ENCODE measurements at regions not wholly inside any gene's neighbourhood (a gene's known extent, or its start where the extent isn't known, plus 50 kb on each side); places are given as distances from the start of the nearest gene placed in this dataset.
"Not testable (repeated sequence)": the region's sequence is repeated elsewhere in the genome, so short reads cannot be mapped to it uniquely, and the experiment has no call there.

GRCh38 chr20:11499101-11499634, 418.5 kb upstream of the BTBD3 start:
- no peak for DNase-seq (ENCODE audit: low read depth)
- no peak for TF ChIP-seq CTCF (IDR thresholded peaks at IDR 0.05; ENCODE audit: control insufficient read depth, extremely low read depth, insufficient read depth)
- no peak overlapping the region for H3K4me3 ChIP-seq (ENCODE audit: low read depth, low read length)

GRCh38 chr20:11502061-11502460, 415.6 kb upstream of the BTBD3 start:
- TF ChIP-seq CTCF (IDR thresholded peaks at IDR 0.05; ENCODE audit: control insufficient read depth, extremely low read depth, insufficient read depth) = no peak
- DNase-seq (ENCODE audit: low read depth) = no peak
- H3K4me3 ChIP-seq (ENCODE audit: low read depth, low read length) = no peak overlapping the region

GRCh38 chr20:11502671-11503070, 415.0 kb upstream of the BTBD3 start:
- no peak for DNase-seq (ENCODE audit: low read depth)
- TF ChIP-seq CTCF (IDR thresholded peaks at IDR 0.05; ENCODE audit: control insufficient read depth, extremely low read depth, insufficient read depth) = no peak
- H3K4me3 ChIP-seq (ENCODE audit: low read depth, low read length) = no peak overlapping the region

DNA sequence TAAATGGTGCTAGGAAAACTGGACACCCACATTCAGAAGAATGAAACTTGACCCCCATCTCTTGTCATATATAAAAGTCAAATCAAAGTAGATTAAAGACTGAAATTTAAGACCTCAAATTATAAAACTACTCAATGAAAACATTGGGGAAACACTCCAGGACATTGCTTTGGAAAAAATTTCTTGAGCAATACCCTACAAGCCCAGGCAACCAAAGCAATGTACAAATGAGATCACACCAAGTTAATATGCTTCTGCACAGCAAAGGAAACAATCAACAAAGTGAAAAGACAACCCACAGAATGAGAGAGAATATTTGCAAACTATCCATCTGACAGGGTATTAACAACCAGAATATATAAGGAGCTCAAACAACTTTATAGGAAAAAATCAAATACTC, 407.9 kb upstream of the BTBD3 start:
- TF ChIP-seq CTCF (IDR thresholded peaks at IDR 0.05; ENCODE audit: control insufficient read depth, extremely low read depth, insufficient read depth) = no peak
- DNase-seq (ENCODE audit: low read depth) = no peak
- H3K4me3 ChIP-seq (ENCODE audit: low read depth, low read length) = no peak overlapping the region

GRCh38 chr20:11511821-11512220, 405.9 kb upstream of the BTBD3 start:
- DNase-seq (ENCODE audit: low read depth) = no peak
- H3K4me3 ChIP-seq (ENCODE audit: low read depth, low read length) = no peak overlapping the region
- no peak for TF ChIP-seq CTCF (IDR thresholded peaks at IDR 0.05; ENCODE audit: control insufficient read depth, extremely low read depth, insufficient read depth)

- not testable (repeated sequence) for H3K4me3 ChIP-seq (ENCODE audit: low read depth, low read length); DNase-seq (ENCODE audit: low read depth)
Observed at GRCh38 chr20:11513241-11513745, 404.4 kb upstream of the BTBD3 start.

DNA sequence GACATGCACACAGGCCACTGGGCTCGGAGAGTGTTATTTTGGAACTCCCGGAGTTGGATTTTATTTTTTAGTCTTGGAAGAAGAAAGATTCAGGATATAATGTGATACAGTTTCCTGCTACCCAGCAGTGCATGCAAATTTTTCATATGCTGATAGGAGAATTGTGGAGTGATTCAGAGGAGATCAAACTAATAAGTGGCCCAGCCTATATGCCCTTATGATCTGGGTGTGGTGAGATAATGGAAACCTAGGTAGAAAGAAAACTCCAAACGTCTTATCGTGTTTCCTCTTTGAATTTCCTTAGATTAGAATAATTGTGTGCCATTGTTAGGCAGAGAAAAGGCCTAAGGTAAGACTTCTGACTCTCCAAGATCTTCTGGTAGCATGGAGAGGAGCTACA, 401.2 kb upstream of the BTBD3 start:
- DNase-seq (ENCODE audit: low read depth) = no peak
- no peak for TF ChIP-seq CTCF (IDR thresholded peaks at IDR 0.05; ENCODE audit: control insufficient read depth, extremely low read depth, insufficient read depth)
- H3K4me3 ChIP-seq (ENCODE audit: low read depth, low read length) = no peak overlapping the region

Data from LNCaP clone FGC (cell line).